ENCODE measurements at regions not wholly inside any gene's neighbourhood (a gene's known extent, or its start where the extent isn't known, plus 50 kb on each side); places are given as distances from the start of the nearest gene placed in this dataset.

- Histone ChIP-seq H3K27me3 (no peaks in the 10 kb centered on the region), H3K4me3 (no peak overlapping the region), H3K36me3 (no peaks in the 10 kb centered on the region), H3K4me1 (ENCODE audit: insufficient read depth) (no peaks in the 10 kb centered on the region), H3K9me3 (no peaks in the 10 kb centered on the region), H3K27ac (no peak overlapping the region)
- no peak for DNase-seq
- intact Hi-C loops (cut with DNase I): no loop called here
- TF ChIP-seq EP300 (IDR thresholded peaks at IDR 0.05) (no peak), POLR2A (IDR thresholded peaks at IDR 0.05) (no peak), CTCF (IDR thresholded peaks at IDR 0.05) (no peak)
- WGBS, 3 donors: 82 to 93% (median 91%) methylated on average over 11 of the region's 11 CpGs
Measured at GRCh38 chr7:4319280-4319679, 362.8 kb upstream of the FOXK1 start.

GRCh38 chr7:4325732-4326131, 356.4 kb upstream of the FOXK1 start:
- Histone ChIP-seq H3K9me3 (no peaks in the 10 kb centered on the region), H3K27me3 (no peaks in the 10 kb centered on the region), H3K4me1 (ENCODE audit: insufficient read depth) (no peaks in the 10 kb centered on the region), H3K27ac (no peak overlapping the region), H3K36me3 (no peaks in the 10 kb centered on the region), H3K4me3 (no peak overlapping the region)
- intact Hi-C loops (cut with DNase I): no loop called here
- TF ChIP-seq CTCF (IDR thresholded peaks at IDR 0.05) (no peak), POLR2A (IDR thresholded peaks at IDR 0.05) (no peak), EP300 (IDR thresholded peaks at IDR 0.05) (no peak)
- no peak for DNase-seq
- WGBS, 3 donors: 84 to 86% (median 85%) methylated on average over 8 of the region's 8 CpGs

GRCh38 chr7:4331711-4332110, 350.4 kb upstream of the FOXK1 start:
- Histone ChIP-seq H3K9me3 (no peaks in the 10 kb centered on the region), H3K27me3 (no peaks in the 10 kb centered on the region), H3K27ac (no peak overlapping the region), H3K4me1 (ENCODE audit: insufficient read depth) (no peaks in the 10 kb centered on the region), H3K4me3 (no peak overlapping the region), H3K36me3 (no peaks in the 10 kb centered on the region)
- no peak for TF ChIP-seq POLR2A (IDR thresholded peaks at IDR 0.05)
- no peak for TF ChIP-seq CTCF (IDR thresholded peaks at IDR 0.05)
- TF ChIP-seq EP300 (IDR thresholded peaks at IDR 0.05): no peak
- DNase-seq: no peak
- intact Hi-C loops (cut with DNase I): no loop called here
- WGBS, 3 donors: 80 to 86% (median 84%) methylated on average over 8 of the region's 8 CpGs

- no peak for DNase-seq
- intact Hi-C loops (cut with DNase I): no loop called here
- no peak for TF ChIP-seq CTCF (IDR thresholded peaks at IDR 0.05)
- TF ChIP-seq EP300 (IDR thresholded peaks at IDR 0.05): no peak
- TF ChIP-seq POLR2A (IDR thresholded peaks at IDR 0.05): no peak
- Histone ChIP-seq H3K9me3 (no peaks in the 10 kb centered on the region), H3K27me3 (no peaks in the 10 kb centered on the region), H3K27ac (no peak overlapping the region), H3K4me1 (ENCODE audit: insufficient read depth) (no peaks in the 10 kb centered on the region), H3K36me3 (no peaks in the 10 kb centered on the region), H3K4me3 (no peak overlapping the region)
- WGBS, 3 donors: 83 to 86% (median 85%) methylated on average over 7 of the region's 7 CpGs
Measured at GRCh38 chr7:4338556-4338955, 343.5 kb upstream of the FOXK1 start.

All from ovary (tissue), 7 donors.